ENCODE measurements at regions not wholly inside any gene's neighbourhood (a gene's known extent, or its start where the extent isn't known, plus 50 kb on each side); places are given as distances from the start of the nearest gene placed in this dataset.
A peak's percentile ranks its signal among the peaks of the same experiment; 100 is the strongest.

GRCh38 chr9:18056993-18057369 lies 417.0 kb upstream of the ADAMTSL1 start:
- H3K4me1 ChIP-seq (ENCODE audit: control insufficient read depth, low read length), result peaks cover 13% of the 10 kb centered on the region
- no peaks in the 10 kb centered on the region for H3K9me3 ChIP-seq (ENCODE audit: control insufficient read depth, insufficient read depth, low read length)
- no peaks in the 10 kb centered on the region for H3K9me2 ChIP-seq (replicated peaks; ENCODE audit: control insufficient read depth, low read length)
- TF ChIP-seq EZH2phosphoT487 (IDR thresholded peaks at IDR 0.05; ENCODE audit: borderline replicate concordance, low read length), result no peak
- TF ChIP-seq CTCF (IDR thresholded peaks at IDR 0.05; ENCODE audit: low read depth, low read length, poor library complexity, severe bottlenecking), result no peak
- no peak overlapping the region for H3K4me3 ChIP-seq (ENCODE audit: low read length)
- H3K79me2 ChIP-seq (ENCODE audit: control insufficient read depth, low read length), result no peaks in the 10 kb centered on the region
- H3F3A ChIP-seq (ENCODE audit: control insufficient read depth, insufficient read depth), result no peaks in the 10 kb centered on the region
- no peak overlapping the region for H3K27ac ChIP-seq (ENCODE audit: low read depth, low read length)
- H3K36me3 ChIP-seq (ENCODE audit: control insufficient read depth, low read length), result no peaks in the 10 kb centered on the region
- H3K27me3 ChIP-seq (ENCODE audit: control insufficient read depth, low read length), result peaks cover 11% of the 10 kb centered on the region
- peak overlapping the region; percentile 0; the same call in 1 of the 2 replicates for H3K4me2 ChIP-seq (ENCODE audit: low read length)
- no peaks in the 10 kb centered on the region for H4K20me1 ChIP-seq (ENCODE audit: control insufficient read depth, insufficient read depth, low read depth, low read length)

GRCh38 chr9:18058564-18059442 lies 415.1 kb upstream of the ADAMTSL1 start:
- no peaks in the 10 kb centered on the region for H3K9me2 ChIP-seq (replicated peaks; ENCODE audit: control insufficient read depth, low read length)
- no peak overlapping the region for H3K4me3 ChIP-seq (ENCODE audit: low read length)
- H3K4me2 ChIP-seq (ENCODE audit: low read length), result no peak overlapping the region
- H3K4me1 ChIP-seq (ENCODE audit: control insufficient read depth, low read length), result peaks cover 13% of the 10 kb centered on the region
- no peaks in the 10 kb centered on the region for H3F3A ChIP-seq (ENCODE audit: control insufficient read depth, insufficient read depth)
- H3K27me3 ChIP-seq (ENCODE audit: control insufficient read depth, low read length), result peaks cover 11% of the 10 kb centered on the region
- H3K36me3 ChIP-seq (ENCODE audit: control insufficient read depth, low read length), result no peaks in the 10 kb centered on the region
- TF ChIP-seq CTCF (IDR thresholded peaks at IDR 0.05; ENCODE audit: low read depth, low read length, poor library complexity, severe bottlenecking) (no peak), EZH2phosphoT487 (IDR thresholded peaks at IDR 0.05; ENCODE audit: borderline replicate concordance, low read length) (no peak)
- no peaks in the 10 kb centered on the region for H3K9me3 ChIP-seq (ENCODE audit: control insufficient read depth, insufficient read depth, low read length)
- H3K27ac ChIP-seq (ENCODE audit: low read depth, low read length), result no peak overlapping the region
- H3K79me2 ChIP-seq (ENCODE audit: control insufficient read depth, low read length), result no peaks in the 10 kb centered on the region
- no peaks in the 10 kb centered on the region for H4K20me1 ChIP-seq (ENCODE audit: control insufficient read depth, insufficient read depth, low read depth, low read length)

- no peak overlapping the region for H3K4me2 ChIP-seq (ENCODE audit: low read length)
- no peaks in the 10 kb centered on the region for H3K9me3 ChIP-seq (ENCODE audit: control insufficient read depth, insufficient read depth, low read length)
These were observed 414.5 kb upstream of the ADAMTSL1 start for GRCh38 chr9:18059447-18059846.

More at GRCh38 chr9:18059447-18059846, 414.5 kb upstream of the ADAMTSL1 start:
- peaks cover 13% of the 10 kb centered on the region for H3K4me1 ChIP-seq (ENCODE audit: control insufficient read depth, low read length)
- TF ChIP-seq EZH2phosphoT487 (IDR thresholded peaks at IDR 0.05; ENCODE audit: borderline replicate concordance, low read length), result no peak
- TF ChIP-seq CTCF (IDR thresholded peaks at IDR 0.05; ENCODE audit: low read depth, low read length, poor library complexity, severe bottlenecking), result no peak
- H3F3A ChIP-seq (ENCODE audit: control insufficient read depth, insufficient read depth), result no peaks in the 10 kb centered on the region
- no peaks in the 10 kb centered on the region for H3K36me3 ChIP-seq (ENCODE audit: control insufficient read depth, low read length)
- H3K9me2 ChIP-seq (replicated peaks; ENCODE audit: control insufficient read depth, low read length), result no peaks in the 10 kb centered on the region
- H3K79me2 ChIP-seq (ENCODE audit: control insufficient read depth, low read length), result no peaks in the 10 kb centered on the region
- no peak overlapping the region for H3K27ac ChIP-seq (ENCODE audit: low read depth, low read length)
- no peak overlapping the region for H3K4me3 ChIP-seq (ENCODE audit: low read length)
- peaks cover 11% of the 10 kb centered on the region for H3K27me3 ChIP-seq (ENCODE audit: control insufficient read depth, low read length)
- no peaks in the 10 kb centered on the region for H4K20me1 ChIP-seq (ENCODE audit: control insufficient read depth, insufficient read depth, low read depth, low read length)

All from DOHH2 (cell line).